GM12891 (cell line): ENCODE measurements at regions not wholly inside any gene's neighbourhood (a gene's known extent, or its start where the extent isn't known, plus 50 kb on each side); places are given as distances from the start of the nearest gene placed in this dataset.

Experiments used
- DNase-seq: peaks from one replicate; pipeline ENCODE4 v3.0.0; 2011; ENCODE audit warnings: low spot score; ENCODE audit not compliant: insufficient read length
- FAIRE-seq: peaks from 2 replicates; lab custom pipeline; 2011; peaks lifted over from hg19 to GRCh38; lab: Jason Lieb, UNC
- PAX5 ChIP-seq: IDR thresholded peaks from 2 replicates; pipeline ENCODE4 v1.6.1; 2011; ENCODE audit warnings: low read length, moderate library complexity, mild to moderate bottlenecking; ENCODE audit not compliant: insufficient read depth, severe bottlenecking
- POLR2A ChIP-seq: IDR thresholded peaks from 2 replicates; pipeline ENCODE4 v1.6.1; 2011; ENCODE audit warnings: low read depth, low read length, control low read depth
- POLR2AphosphoS5 ChIP-seq: IDR thresholded peaks from 2 replicates; pipeline ENCODE4 v1.6.1; 2011; ENCODE audit warnings: low read depth, low read length, control low read depth
- POU2F2 ChIP-seq: IDR thresholded peaks from 2 replicates; pipeline ENCODE4 v1.6.1; 2011; ENCODE audit warnings: low read depth, mild to moderate bottlenecking, control low read depth, low read length, moderate library complexity
- SPI1 ChIP-seq: IDR thresholded peaks from 2 replicates; pipeline ENCODE4 v1.6.1; 2011; ENCODE audit warnings: low read depth, low read length, control low read depth
- TAF1 ChIP-seq: IDR thresholded peaks from 2 replicates; pipeline ENCODE4 v1.6.1; 2011; ENCODE audit warnings: low read depth, low read length, control low read depth

- no peak for DNase-seq
- TF ChIP-seq PAX5 (no peak), POLR2AphosphoS5 (no peak), TAF1 (no peak), POLR2A (no peak), SPI1 (no peak)
- FAIRE-seq = no peak
Measured at GRCh38 chr16:54816471-54816870, 114.2 kb upstream of the IRX5 start.

DNA sequence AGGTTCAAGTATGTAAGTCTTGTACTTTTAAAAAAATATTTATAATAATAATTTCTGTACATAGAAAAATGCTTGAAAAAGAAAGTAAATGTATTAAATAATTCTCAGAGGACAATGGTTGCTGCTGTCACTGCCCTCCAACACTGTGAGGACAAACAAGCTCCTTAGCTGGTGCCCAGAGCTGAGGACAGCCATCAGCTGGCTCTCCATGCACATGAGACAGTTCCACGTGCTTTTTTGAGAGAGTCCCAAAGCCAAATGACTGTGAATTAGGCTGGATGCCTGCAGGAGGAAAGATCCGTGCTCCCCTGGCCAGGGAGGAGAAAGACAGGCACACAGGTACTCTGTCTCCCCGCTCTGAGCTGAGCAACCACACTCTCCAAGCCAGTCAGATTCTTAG lies 115.5 kb upstream of the IRX5 start:
- DNase-seq (no peak), FAIRE-seq (no peak)
- TF ChIP-seq TAF1 (no peak), SPI1 (no peak), PAX5 (no peak), POLR2AphosphoS5 (no peak)

GRCh38 chr16:54813778-54814177 lies 116.9 kb upstream of the IRX5 start:
- no peak for FAIRE-seq
- no peak for DNase-seq
- no peak for TF ChIP-seq POU2F2

GRCh38 chr16:54812229-54812628 lies 118.4 kb upstream of the IRX5 start:
- no peak for TF ChIP-seq PAX5
- TF ChIP-seq SPI1 = no peak
- no peak for TF ChIP-seq POU2F2
- no peak for FAIRE-seq

DNA sequence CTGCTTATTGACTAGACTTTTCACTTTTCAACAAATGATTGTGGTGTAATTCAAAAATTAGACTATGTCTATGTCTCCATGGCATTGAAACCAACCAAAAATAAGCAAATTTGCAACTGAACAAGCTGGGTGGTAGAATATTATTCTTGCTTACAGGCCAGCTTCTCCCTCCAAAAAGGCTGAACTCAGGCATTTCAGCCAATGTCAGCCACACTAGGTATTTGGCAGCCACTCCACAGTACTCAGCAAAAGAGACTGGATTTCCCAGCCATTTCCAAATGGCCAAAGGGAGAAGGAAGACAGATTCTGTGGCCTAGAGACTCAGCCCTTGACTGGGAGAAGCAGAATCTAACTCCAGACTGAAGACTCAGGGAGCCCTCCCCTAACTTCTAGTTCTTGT lies 121.8 kb upstream of the IRX5 start:
- no peak for FAIRE-seq
- no peak for TF ChIP-seq POLR2AphosphoS5
- no peak for TF ChIP-seq SPI1
- no peak for TF ChIP-seq POU2F2
- TF ChIP-seq POLR2A = no peak
- TF ChIP-seq PAX5 = no peak
- no peak for TF ChIP-seq TAF1
- no peak for DNase-seq

More at GRCh38 chr16:54812229-54812628, 118.4 kb upstream of the IRX5 start:
- no peak for DNase-seq

GRCh38 chr16:54806881-54807360 lies 123.7 kb upstream of the IRX5 start:
- no peak for DNase-seq
- TF ChIP-seq POLR2AphosphoS5 (no peak), TAF1 (no peak), POU2F2 (no peak), SPI1 (no peak), PAX5 (no peak), POLR2A (no peak)
- FAIRE-seq = no peak

DNA sequence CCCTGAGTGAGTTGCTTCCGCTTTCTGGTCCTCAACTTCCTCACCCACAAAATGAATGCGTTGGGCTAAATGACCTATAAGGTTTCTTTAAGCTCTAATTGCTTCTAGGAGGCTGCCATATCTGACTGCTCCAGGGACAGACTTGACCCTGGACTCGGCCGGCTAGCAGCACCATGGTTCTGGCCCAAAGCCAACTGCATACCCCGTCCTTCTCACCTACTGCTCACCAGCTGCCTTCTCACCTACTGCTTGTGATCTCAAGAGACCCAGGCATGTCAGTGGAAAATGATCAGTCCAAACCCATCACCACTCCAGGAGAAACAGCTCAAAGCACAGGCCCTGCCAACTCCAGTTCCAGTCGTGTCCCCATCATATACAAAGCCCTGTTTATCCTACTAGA lies 124.3 kb upstream of the IRX5 start:
- FAIRE-seq (no peak), DNase-seq (no peak)
- no peak for TF ChIP-seq POU2F2
- no peak for TF ChIP-seq POLR2AphosphoS5

- no peak for FAIRE-seq
- no peak for TF ChIP-seq SPI1
- TF ChIP-seq TAF1 = no peak
- TF ChIP-seq PAX5 = no peak
- no peak for TF ChIP-seq POU2F2
- no peak for TF ChIP-seq POLR2A
- no peak for TF ChIP-seq POLR2AphosphoS5
Measured at GRCh38 chr16:54805648-54806047, 125.0 kb upstream of the IRX5 start.

GRCh38 chr16:54801057-54801844 lies 129.4 kb upstream of the IRX5 start:
- no peak for DNase-seq
- TF ChIP-seq TAF1 (no peak), PAX5 (no peak), POLR2AphosphoS5 (no peak), POLR2A (no peak), SPI1 (no peak), POU2F2 (no peak)
- FAIRE-seq = no peak

More at GRCh38 chr16:54805648-54806047, 125.0 kb upstream of the IRX5 start:
- no peak for DNase-seq

GRCh38 chr16:54798267-54798666 lies 132.4 kb upstream of the IRX5 start:
- no peak for DNase-seq
- no peak for FAIRE-seq
- no peak for TF ChIP-seq POLR2AphosphoS5
- no peak for TF ChIP-seq POLR2A
- TF ChIP-seq POU2F2 = no peak
- TF ChIP-seq SPI1 = no peak
- TF ChIP-seq PAX5 = no peak
- TF ChIP-seq TAF1 = no peak
